H1 (cell line): ENCODE measurements at regions not wholly inside any gene's neighbourhood (a gene's known extent, or its start where the extent isn't known, plus 50 kb on each side); places are given as distances from the start of the nearest gene placed in this dataset.

Source experiments
- CTCF ChIA-PET: fragments of 300-600 bp; sonication (Branson Sonifier 250); formaldehyde crosslinking; loops from one replicate; lab custom pipeline; 2021; ENCODE audit not compliant: partially characterized antibody; lab: Charles Lee
- POLR2A ChIA-PET: fragments of 300-600 bp; sonication (Branson Sonifier 250); formaldehyde crosslinking; loops from one replicate; lab custom pipeline; 2021; ENCODE audit warnings: inconsistent platforms; ENCODE audit not compliant: partially characterized antibody; lab: Charles Lee
- DNase-seq, 2 experiments: peaks; one replicate each; pipeline versions ENCODE4 v3.0.0 to v3.0.0-alpha.2; 2010 to 2022; ENCODE audit warnings: low spot score in 2 of 2, low read depth in 1 of 2, mixed read lengths in 1 of 2
- FAIRE-seq: peaks from 2 replicates; lab custom pipeline; 2011; peaks lifted over from hg19 to GRCh38; lab: Jason Lieb, UNC
- H2AFZ ChIP-seq: 2 replicates; pipeline ENCODE4 v1.8.1; 2012; ENCODE audit warnings: low read length, inconsistent platforms
- H2AK5ac ChIP-seq: 2 replicates; pipeline ENCODE4 v1.6.1; 2013; ENCODE audit warnings: low read depth, low read length
- H2BK120ac ChIP-seq: replicated peaks from 2 replicates; pipeline ENCODE3; 2013; ENCODE audit warnings: low read depth, low read length, inconsistent platforms
- H2BK12ac ChIP-seq: 2 replicates; pipeline ENCODE4 v1.6.1; 2013; ENCODE audit warnings: low read depth, low read length
- H2BK15ac ChIP-seq: 2 replicates; pipeline ENCODE4 v1.6.1; 2013; ENCODE audit warnings: low read length
- H2BK20ac ChIP-seq: 2 replicates; pipeline ENCODE4 v1.6.1; 2013; ENCODE audit warnings: low read length
- H2BK5ac ChIP-seq: 2 replicates; pipeline ENCODE4 v1.6.1; 2013; ENCODE audit warnings: low read depth, low read length
- H3K14ac ChIP-seq: 2 replicates; pipeline ENCODE4 v1.6.1; 2013; ENCODE audit warnings: inconsistent platforms; ENCODE audit not compliant: insufficient read length
- H3K18ac ChIP-seq: 2 replicates; pipeline ENCODE4 v1.6.1; 2013; ENCODE audit warnings: low read length; ENCODE audit errors: extremely low read depth
- H3K23ac ChIP-seq: 2 replicates; pipeline ENCODE4 v1.6.1; 2013; ENCODE audit warnings: inconsistent platforms; ENCODE audit not compliant: insufficient read length
- H3K23me2 ChIP-seq: 2 replicates; pipeline ENCODE4 v1.6.1; 2013; ENCODE audit warnings: low read depth, low read length
- H3K27ac ChIP-seq: 2 replicates; pipeline ENCODE4 v1.6.1; 2011; ENCODE audit warnings: low read depth, low read length, inconsistent platforms
- H3K27me3 ChIP-seq, 4 experiments: replicated peaks in 1 of 4; 1 replicate in 1 of 4; 2 replicates in 3 of 4; pipeline versions ENCODE4 v1.6.1 to v1.8.1; 2011 to 2013; ENCODE audit warnings: low read length in 3 of 4, mild to moderate bottlenecking in 3 of 4, inconsistent platforms in 2 of 4, mixed read lengths in 2 of 4, moderate library complexity in 1 of 4; ENCODE audit not compliant: control insufficient read depth in 3 of 4, insufficient read depth in 3 of 4; ENCODE audit errors: extremely low read depth in 1 of 4
- H3K36me3 ChIP-seq, 4 experiments: 2 replicates each; pipeline versions ENCODE4 v1.6.1 to v1.8.1; 2011 to 2013; ENCODE audit warnings: mild to moderate bottlenecking in 4 of 4, low read length in 3 of 4, moderate library complexity in 2 of 4, control low read depth in 1 of 4, inconsistent platforms in 1 of 4; ENCODE audit not compliant: insufficient read depth in 4 of 4, control insufficient read depth in 2 of 4
- H3K4ac ChIP-seq: replicated peaks from 2 replicates; pipeline ENCODE3; 2013; ENCODE audit warnings: low read length, low read depth, mixed read lengths, inconsistent platforms; ENCODE audit not compliant: insufficient read length
- H3K4me1 ChIP-seq, 4 experiments: replicated peaks in 1 of 4; 1 replicate in 1 of 4; 2 replicates in 3 of 4; pipeline versions ENCODE4 v1.6.1 to v1.8.1; 2011 to 2013; ENCODE audit warnings: low read length in 3 of 4, inconsistent platforms in 2 of 4, mixed read lengths in 1 of 4; ENCODE audit not compliant: insufficient read depth in 4 of 4, control insufficient read depth in 3 of 4
- H3K4me2 ChIP-seq, 2 experiments: 2 replicates each; pipeline versions ENCODE4 v1.6.1 to v1.8.1; 2011 to 2013; ENCODE audit warnings: low read depth in 2 of 2, low read length in 2 of 2, control low read depth in 1 of 2, inconsistent platforms in 1 of 2, mild to moderate bottlenecking in 1 of 2; ENCODE audit not compliant: insufficient read depth in 1 of 2
- H3K4me3 ChIP-seq, 4 experiments: fragments of 200-600, 300-600 bp in 1 of 4; sonication (generic), shearing (Covaris generic), sonication (Bioruptor Twin) in 1 of 4; 2 replicates each; pipeline versions ENCODE4 v1.5.1 to v1.8.1; 2011 to 2016; ENCODE audit warnings: low read length in 4 of 4, low read depth in 3 of 4, control low read depth in 2 of 4, inconsistent platforms in 2 of 4, mild to moderate bottlenecking in 2 of 4, mixed read lengths in 1 of 4, moderate library complexity in 1 of 4; ENCODE audit not compliant: insufficient read depth in 2 of 4; ENCODE audit errors: extremely low read depth in 1 of 4
- H3K56ac ChIP-seq: replicated peaks from 2 replicates; pipeline ENCODE3; 2013; ENCODE audit warnings: low read depth, mild to moderate bottlenecking, mixed read lengths, low read length, inconsistent platforms; ENCODE audit not compliant: insufficient read length
- H3K79me1 ChIP-seq: 2 replicates; pipeline ENCODE4 v1.6.1; 2013; ENCODE audit warnings: low read depth, low read length, control low read depth
- H3K79me2 ChIP-seq, 2 experiments: 2 replicates each; pipeline versions ENCODE4 v1.6.1 to v1.8.1; 2012 to 2013; ENCODE audit warnings: low read length in 2 of 2, mild to moderate bottlenecking in 2 of 2, inconsistent platforms in 1 of 2; ENCODE audit not compliant: insufficient read depth in 2 of 2, control insufficient read depth in 1 of 2
- H3K9ac ChIP-seq, 4 experiments: replicated peaks in 1 of 4; 1 replicate in 1 of 4; 2 replicates in 3 of 4; pipeline versions ENCODE4 v1.6.1 to v1.8.1; 2011 to 2013; ENCODE audit warnings: low read depth in 3 of 4, low read length in 3 of 4, control low read depth in 2 of 4, mild to moderate bottlenecking in 2 of 4, moderate library complexity in 2 of 4, inconsistent platforms in 1 of 4; ENCODE audit errors: extremely low read depth in 1 of 4
- H3K9me3 ChIP-seq, 2 experiments: 2 replicates each; pipeline versions ENCODE4 v1.6.1 to v1.8.1; 2012 to 2013; ENCODE audit warnings: mild to moderate bottlenecking in 2 of 2, moderate library complexity in 2 of 2, control low read depth in 1 of 2, inconsistent platforms in 1 of 2, low read depth in 1 of 2, low read length in 1 of 2, mixed read lengths in 1 of 2; ENCODE audit not compliant: insufficient read depth in 2 of 2
- H4K20me1 ChIP-seq, 2 experiments: replicated peaks in 1 of 2; 2 replicates each; pipeline versions ENCODE3 to v1.8.1; 2011 to 2013; ENCODE audit warnings: inconsistent platforms in 2 of 2, low read length in 2 of 2, mild to moderate bottlenecking in 1 of 2; ENCODE audit not compliant: insufficient read depth in 2 of 2, control insufficient read depth in 1 of 2
- H4K5ac ChIP-seq: 2 replicates; pipeline ENCODE4 v1.6.1; 2013; ENCODE audit warnings: low read length, low read depth, mixed read lengths, inconsistent platforms; ENCODE audit not compliant: insufficient read length
- H4K8ac ChIP-seq: 2 replicates; pipeline ENCODE4 v1.8.0; 2013; ENCODE audit warnings: mild to moderate bottlenecking, moderate library complexity, low read length, inconsistent platforms; ENCODE audit not compliant: insufficient read depth; ENCODE audit errors: extremely low read depth
- H4K91ac ChIP-seq: replicated peaks from 2 replicates; pipeline ENCODE3; 2013; ENCODE audit warnings: low read length, mixed read lengths, inconsistent platforms; ENCODE audit not compliant: insufficient read length
- ASH2L ChIP-seq: fragments of 200-600, 300-600 bp; sonication (generic); IDR thresholded peaks from one replicate; pipeline ENCODE4 v1.7.1; 2017; ENCODE audit warnings: low read length
- BACH1 ChIP-seq: IDR thresholded peaks from 2 replicates; pipeline ENCODE4 v1.6.1; 2012; ENCODE audit warnings: low read length, improper control_type of control experiment
- BCL11A ChIP-seq, 2 experiments: IDR thresholded peaks; one replicate each; pipeline ENCODE4 v1.6.1; 2011; ENCODE audit warnings: low read depth in 2 of 2, low read length in 2 of 2, mild to moderate bottlenecking in 2 of 2
- CHD2 ChIP-seq: IDR thresholded peaks from 2 replicates; pipeline ENCODE4 v1.6.1; 2012; ENCODE audit warnings: low read length, improper control_type of control experiment
- EP300 ChIP-seq, 2 experiments: IDR thresholded peaks; 1 replicate in 1 of 2; 2 replicates in 1 of 2; pipeline ENCODE4 v1.6.1; 2011 to 2012; ENCODE audit warnings: low read depth in 2 of 2, low read length in 2 of 2, mild to moderate bottlenecking in 2 of 2, borderline replicate concordance in 1 of 2, inconsistent platforms in 1 of 2, moderate library complexity in 1 of 2
- FOSL1 ChIP-seq: IDR thresholded peaks from 2 replicates; pipeline ENCODE4 v1.6.1; 2011; ENCODE audit warnings: mild to moderate bottlenecking, low read depth, low read length, moderate library complexity; ENCODE audit not compliant: insufficient read depth
- HDAC2 ChIP-seq, 2 experiments: fragments of 300-600 bp in 1 of 2; sonication (generic) in 1 of 2; IDR thresholded peaks; 2 replicates each; pipeline ENCODE4 v1.6.1; 2011 to 2012; ENCODE audit warnings: low read depth in 2 of 2, low read length in 2 of 2, mild to moderate bottlenecking in 2 of 2, moderate library complexity in 2 of 2, borderline replicate concordance in 1 of 2, inconsistent platforms in 1 of 2
- JUN ChIP-seq: IDR thresholded peaks from 2 replicates; pipeline ENCODE4 v1.6.1; 2011; ENCODE audit warnings: low read depth, mild to moderate bottlenecking, improper control_type of control experiment, low read length
- KDM4A ChIP-seq: IDR thresholded peaks from one replicate; pipeline ENCODE4 v1.7.1; 2012; ENCODE audit warnings: low read depth, mild to moderate bottlenecking, moderate library complexity, low read length, inconsistent platforms; ENCODE audit not compliant: severe bottlenecking
- MAFK ChIP-seq: IDR thresholded peaks from 2 replicates; pipeline ENCODE4 v1.6.1; 2012; ENCODE audit warnings: low read depth, mild to moderate bottlenecking, improper control_type of control experiment, low read length
- POLR2AphosphoS5 ChIP-seq: IDR thresholded peaks from 2 replicates; pipeline ENCODE4 v1.6.1; 2011; ENCODE audit warnings: low read depth, low read length
- SAP30 ChIP-seq: fragments of 300-600 bp; sonication (generic); IDR thresholded peaks from 2 replicates; pipeline ENCODE4 v1.7.1; 2012; ENCODE audit warnings: low read length, moderate library complexity, mild to moderate bottlenecking, inconsistent platforms; ENCODE audit not compliant: insufficient read depth, insufficient replicate concordance
- SRF ChIP-seq: IDR thresholded peaks from 2 replicates; pipeline ENCODE4 v1.6.1; 2011; ENCODE audit warnings: mild to moderate bottlenecking, low read depth, low read length, moderate library complexity
- TAF1 ChIP-seq: IDR thresholded peaks from 2 replicates; pipeline ENCODE4 v1.6.1; 2011; ENCODE audit warnings: mild to moderate bottlenecking, low read depth, low read length
- TEAD4 ChIP-seq: IDR thresholded peaks from 2 replicates; pipeline ENCODE4 v1.6.1; 2012; ENCODE audit warnings: low read depth, low read length, inconsistent platforms, mixed read lengths
- USF2 ChIP-seq: IDR thresholded peaks from 2 replicates; pipeline ENCODE4 v1.6.1; 2011; ENCODE audit warnings: low read length, improper control_type of control experiment

GRCh38 chr1:72896256-72896655, 613.9 kb upstream of the NEGR1 start:
- H3K23ac ChIP-seq: no peak overlapping the region
- H2BK12ac ChIP-seq: no peak overlapping the region
- no peak for FAIRE-seq
- H2BK120ac ChIP-seq: no peak overlapping the region
- H2AFZ ChIP-seq: no peak overlapping the region
- H3K18ac ChIP-seq: no peak overlapping the region
- H3K56ac ChIP-seq: no peak overlapping the region
- H2BK15ac ChIP-seq: no peak overlapping the region
- H3K36me3 ChIP-seq: no peaks in the 10 kb centered on the region
- H3K79me2 ChIP-seq: no peaks in the 10 kb centered on the region
- no peak overlapping the region for H4K5ac ChIP-seq
- no peak overlapping the region for H4K8ac ChIP-seq
- H3K79me1 ChIP-seq: no peaks in the 10 kb centered on the region
- no peak overlapping the region for H3K4me3 ChIP-seq
- H4K91ac ChIP-seq: no peak overlapping the region
- no peak for DNase-seq
- ChIA-PET CTCF (no interaction called here), POLR2A (no interaction called here)
- no peak overlapping the region for H2BK5ac ChIP-seq
- no peaks in the 10 kb centered on the region for H4K20me1 ChIP-seq
- no peak overlapping the region for H3K14ac ChIP-seq
- no peak overlapping the region for H3K27ac ChIP-seq
- H3K4ac ChIP-seq: no peak overlapping the region
- H3K27me3 ChIP-seq: no peaks in the 10 kb centered on the region
- H2AK5ac ChIP-seq: no peak overlapping the region
- no peaks in the 10 kb centered on the region for H3K9me3 ChIP-seq
- H3K4me1 ChIP-seq: no peaks in the 10 kb centered on the region
- H2BK20ac ChIP-seq: no peak overlapping the region
- H3K4me2 ChIP-seq: no peak overlapping the region
- H3K23me2 ChIP-seq: no peaks in the 10 kb centered on the region; the same call in 1 of the 2 replicates
- no peak overlapping the region for H3K9ac ChIP-seq
- TF ChIP-seq MAFK (no peak), HDAC2 (IDR thresholded peaks at IDR 0.05; ENCODE audit: borderline replicate concordance in 1 of 2, low read depth in 2 of 2, low read length in 2 of 2) (no peak), USF2 (no peak), BCL11A (IDR thresholded peaks at IDR 0.05; ENCODE audit: low read depth in 2 of 2, low read length in 2 of 2) (no peak), TEAD4 (no peak), POLR2AphosphoS5 (no peak), CHD2 (no peak), EP300 (IDR thresholded peaks at IDR 0.05; ENCODE audit: borderline replicate concordance in 1 of 2, low read depth in 2 of 2, low read length in 2 of 2) (no peak), SRF (no peak), TAF1 (no peak), SAP30 (no peak), KDM4A (no peak), BACH1 (no peak), FOSL1 (no peak), ASH2L (no peak), JUN (no peak)
